Memory B cell (primary cell): ENCODE measurements at regions not wholly inside any gene's neighbourhood (a gene's known extent, or its start where the extent isn't known, plus 50 kb on each side); places are given as distances from the start of the nearest gene placed in this dataset.

Experiments used
- ATAC-seq: fragments of 150-1000 bp; cut with Tn5 transposase; 2 replicates; pipeline ENCODE4 v1.10.0; 2021; ENCODE audit warnings: low read depth, mild to moderate bottlenecking, moderate library complexity
- DNase-seq, 2 donors: peaks; one replicate each; pipeline ENCODE4 v3.0.0; 2022; ENCODE audit warnings: low spot score in 2 of 2
- H3K27ac Mint-ChIP-seq: one replicate; pipeline ENCODE4 v1.8.0; 2022; ENCODE audit warnings: mild to moderate bottlenecking, moderate library complexity, mixed read lengths
- H3K27me3 Mint-ChIP-seq: one replicate; pipeline ENCODE4 v1.8.0; 2022; ENCODE audit warnings: mixed read lengths
- H3K36me3 Mint-ChIP-seq: one replicate; pipeline ENCODE4 v1.8.0; 2022; ENCODE audit warnings: mild to moderate bottlenecking, mixed read lengths
- H3K4me1 Mint-ChIP-seq: one replicate; pipeline ENCODE4 v1.8.0; 2022; ENCODE audit warnings: mixed read lengths
- H3K4me3 Mint-ChIP-seq: one replicate; pipeline ENCODE4 v1.8.0; 2022; ENCODE audit warnings: mild to moderate bottlenecking, moderate library complexity, mixed read lengths
- H3K9me3 Mint-ChIP-seq: one replicate; pipeline ENCODE4 v1.8.0; 2022; ENCODE audit warnings: mixed read lengths

- H3K36me3 Mint-ChIP-seq, result peaks cover 10% of the 10 kb centered on the region
- no peaks in the 10 kb centered on the region for H3K27me3 Mint-ChIP-seq
- peaks cover 13% of the 10 kb centered on the region for H3K9me3 Mint-ChIP-seq
- H3K27ac Mint-ChIP-seq, result no peak overlapping the region
- no peak overlapping the region for H3K4me3 Mint-ChIP-seq
- no peak for ATAC-seq
- no peaks in the 10 kb centered on the region for H3K4me1 Mint-ChIP-seq
- DNase-seq, result no peak
Measured at GRCh38 chr6:106035655-106036054, 50.5 kb upstream of the PRDM1 start.

DNA sequence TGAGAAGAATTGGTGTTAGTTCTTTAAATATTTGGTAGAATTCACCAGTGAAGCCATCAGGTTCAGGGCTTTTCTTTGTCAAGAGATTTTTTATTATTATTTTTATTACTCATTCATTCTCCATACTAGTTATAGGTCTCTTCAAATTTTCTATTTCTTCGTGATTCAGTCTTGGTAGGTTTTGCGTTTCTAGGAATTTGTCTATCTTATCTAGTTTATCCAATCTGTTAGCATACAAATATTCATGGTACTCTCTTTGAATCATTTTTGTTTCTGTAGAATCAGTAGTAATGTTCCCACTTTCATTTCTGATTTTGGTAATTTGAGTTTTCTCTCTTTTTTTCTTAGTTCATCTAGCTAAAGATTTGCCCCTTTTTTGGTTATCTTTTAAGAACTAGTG lies 52.3 kb upstream of the PRDM1 start:
- Mint-ChIP-seq H3K27me3 (no peaks in the 10 kb centered on the region), H3K4me1 (no peaks in the 10 kb centered on the region), H3K27ac (no peak overlapping the region), H3K9me3 (peaks cover 13% of the 10 kb centered on the region), H3K36me3 (peaks cover 10% of the 10 kb centered on the region), H3K4me3 (no peak overlapping the region)
- DNase-seq (no peak), ATAC-seq (no peak)

- no peak for DNase-seq
- no peak overlapping the region for H3K27ac Mint-ChIP-seq
- no peak overlapping the region for H3K4me3 Mint-ChIP-seq
- peaks cover 7% of the 10 kb centered on the region for H3K27me3 Mint-ChIP-seq
- ATAC-seq, result no peak
- no peaks in the 10 kb centered on the region for H3K9me3 Mint-ChIP-seq
- H3K36me3 Mint-ChIP-seq, result peaks cover 2% of the 10 kb centered on the region
- peaks cover 5% of the 10 kb centered on the region for H3K4me1 Mint-ChIP-seq
Measured at GRCh38 chr6:106027758-106028157, 58.4 kb upstream of the PRDM1 start.

DNA sequence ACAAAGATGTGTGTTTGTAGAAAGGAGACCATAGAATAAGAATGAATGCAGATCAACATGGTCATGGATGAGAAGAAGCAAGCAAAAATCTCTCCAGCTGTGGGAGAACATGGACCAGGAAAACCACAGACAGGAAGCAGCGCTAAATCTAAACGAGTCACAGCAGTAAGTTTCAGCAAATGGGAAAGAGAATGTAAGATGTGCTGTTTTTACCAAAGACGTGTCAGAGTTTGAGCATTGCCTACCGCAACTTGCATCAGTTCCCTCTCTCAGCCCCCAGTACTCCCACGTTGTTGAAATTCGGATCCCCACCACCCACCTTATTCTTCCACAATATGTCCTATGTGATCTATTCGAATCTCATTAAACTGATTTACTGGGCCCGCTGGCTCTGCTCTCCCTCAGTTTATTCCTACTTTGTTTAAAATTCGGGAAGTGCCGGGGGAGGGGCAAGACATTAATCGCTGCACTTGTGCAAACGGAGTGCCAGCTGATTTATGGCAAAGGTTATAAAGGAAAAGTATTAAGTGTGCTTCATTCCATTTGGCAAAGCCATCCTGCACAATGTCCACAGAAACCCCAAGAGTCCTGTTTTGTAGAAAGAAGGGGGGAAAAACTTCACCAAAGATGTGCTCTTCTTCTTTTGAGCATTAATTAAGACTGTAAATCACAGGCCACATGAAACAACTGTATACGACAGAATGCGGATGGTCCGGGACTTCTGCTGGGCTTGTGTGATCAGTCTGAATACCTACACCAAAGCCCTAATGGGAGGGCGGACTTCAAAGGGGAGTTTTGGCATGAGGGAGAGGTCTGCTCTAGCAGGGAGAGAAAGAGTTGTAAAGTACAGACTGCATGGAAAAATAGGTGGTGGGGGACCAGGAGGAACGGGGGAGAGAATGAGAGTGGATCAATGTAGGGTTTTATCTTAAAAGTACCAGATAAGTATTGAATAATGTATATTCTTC lies 59.1 kb upstream of the PRDM1 start:
- Mint-ChIP-seq H3K4me1 (peaks cover 5% of the 10 kb centered on the region), H3K27ac (no peak overlapping the region), H3K27me3 (peaks cover 7% of the 10 kb centered on the region), H3K4me3 (no peak overlapping the region), H3K36me3 (peaks cover 2% of the 10 kb centered on the region), H3K9me3 (no peaks in the 10 kb centered on the region)
- ATAC-seq, result no peak
- no peak for DNase-seq

- Mint-ChIP-seq H3K27ac (no peak overlapping the region), H3K9me3 (no peaks in the 10 kb centered on the region), H3K36me3 (peaks cover 2% of the 10 kb centered on the region), H3K4me3 (no peak overlapping the region), H3K27me3 (peaks cover 7% of the 10 kb centered on the region), H3K4me1 (peaks cover 5% of the 10 kb centered on the region)
- no peak for DNase-seq
- ATAC-seq, result no peak
Measured at GRCh38 chr6:106025655-106026054, 60.5 kb upstream of the PRDM1 start.

DNA sequence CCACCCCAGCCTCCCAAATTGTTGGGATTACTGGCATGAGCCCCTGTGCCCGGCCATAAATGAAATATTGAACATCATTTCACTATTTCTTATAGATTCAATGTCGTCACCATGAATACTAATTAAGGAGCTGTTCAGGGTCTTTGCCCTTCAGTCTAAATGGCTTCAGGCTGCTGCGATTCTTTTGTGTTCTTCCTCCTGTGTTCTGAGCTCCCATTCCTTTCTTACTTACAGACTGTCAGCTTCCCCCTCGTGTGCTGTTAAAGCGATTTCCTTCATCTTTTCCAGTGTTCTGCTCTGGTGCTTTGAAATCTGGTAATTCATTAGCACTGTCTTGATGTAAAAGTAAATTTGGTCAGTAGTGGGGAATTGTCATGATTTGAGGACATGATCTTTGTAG lies 63.3 kb upstream of the PRDM1 start:
- H3K4me3 Mint-ChIP-seq, result no peak overlapping the region
- peaks cover 2% of the 10 kb centered on the region for H3K36me3 Mint-ChIP-seq
- no peak for DNase-seq
- peaks cover 7% of the 10 kb centered on the region for H3K27me3 Mint-ChIP-seq
- H3K4me1 Mint-ChIP-seq, result peaks cover 5% of the 10 kb centered on the region
- no peak for ATAC-seq
- no peak overlapping the region for H3K27ac Mint-ChIP-seq
- no peaks in the 10 kb centered on the region for H3K9me3 Mint-ChIP-seq

DNA sequence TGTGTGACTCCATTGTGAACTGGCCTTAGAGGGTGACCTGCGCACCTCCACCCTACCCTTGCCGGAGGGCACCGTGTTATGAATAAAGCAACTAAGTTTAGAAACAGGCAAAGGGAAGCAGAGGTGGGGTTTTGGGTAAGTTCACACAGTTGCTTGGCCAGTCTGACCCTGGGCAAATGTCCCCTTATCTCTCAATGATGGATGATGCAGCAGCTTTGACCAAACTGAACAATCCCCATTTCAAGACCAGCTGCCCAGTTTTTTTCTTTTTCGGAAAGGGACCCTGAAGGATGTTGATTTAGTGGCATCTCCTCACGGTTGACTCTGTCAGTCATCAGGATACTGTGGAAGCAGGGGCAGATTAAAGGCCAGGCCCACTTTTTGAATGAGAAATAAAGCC lies 68.7 kb upstream of the PRDM1 start:
- Mint-ChIP-seq H3K4me3 (no peak overlapping the region), H3K9me3 (no peaks in the 10 kb centered on the region), H3K27me3 (no peaks in the 10 kb centered on the region), H3K27ac (no peak overlapping the region), H3K4me1 (no peaks in the 10 kb centered on the region), H3K36me3 (no peaks in the 10 kb centered on the region)
- DNase-seq (no peak), ATAC-seq (no peak)

DNA sequence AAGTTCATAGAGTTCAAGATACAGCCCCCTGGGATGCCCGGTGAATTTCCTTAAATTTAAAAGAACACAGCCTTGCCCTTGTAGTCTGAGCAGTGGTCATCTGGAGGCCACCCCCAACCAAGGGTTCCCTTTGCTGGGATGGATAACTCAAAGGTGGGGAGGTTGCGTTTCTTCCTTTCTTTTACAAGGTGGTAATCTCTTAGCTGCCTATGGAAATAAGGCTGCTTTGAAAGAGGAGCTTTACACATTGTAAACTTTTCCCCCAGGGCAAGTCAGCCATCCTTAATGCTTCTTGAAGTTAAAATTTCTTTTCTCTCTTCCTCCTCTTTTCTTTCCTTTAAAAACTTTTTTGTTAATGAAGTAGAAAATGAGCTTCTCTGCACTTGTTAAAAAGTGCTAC lies 71.2 kb upstream of the PRDM1 start:
- H3K4me3 Mint-ChIP-seq, result no peak overlapping the region
- no peak for ATAC-seq
- H3K9me3 Mint-ChIP-seq, result no peaks in the 10 kb centered on the region

DNA sequence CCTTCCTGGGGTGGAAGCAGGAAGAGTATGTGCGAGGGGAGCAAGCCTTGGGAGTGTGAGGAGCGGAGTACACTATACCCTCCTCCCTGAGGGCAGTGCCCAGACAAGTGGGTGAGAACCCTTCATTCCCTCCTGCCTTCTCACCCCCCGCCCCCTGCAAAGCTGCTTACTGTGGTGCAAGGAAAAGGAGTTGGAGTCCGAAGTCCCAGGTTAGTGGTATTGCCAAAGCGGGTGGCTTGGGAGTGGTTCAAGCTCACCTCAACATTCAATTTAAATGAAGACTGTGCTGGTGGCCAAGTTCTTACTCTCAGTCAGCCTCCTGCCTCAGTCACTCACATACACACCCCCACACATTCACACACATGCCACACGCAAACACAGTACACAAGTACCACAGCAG lies 74.7 kb upstream of the PRDM1 start:
- Mint-ChIP-seq H3K4me1 (peaks cover 7% of the 10 kb centered on the region), H3K36me3 (no peaks in the 10 kb centered on the region), H3K27ac (no peak overlapping the region), H3K9me3 (no peaks in the 10 kb centered on the region), H3K27me3 (peaks cover 10% of the 10 kb centered on the region), H3K4me3 (no peak overlapping the region)
- ATAC-seq (no peak), DNase-seq (no peak)

More for the DNA sequence above, 71.2 kb upstream of the PRDM1 start:
- peaks cover 7% of the 10 kb centered on the region for H3K27me3 Mint-ChIP-seq
- no peak for DNase-seq
- no peak overlapping the region for H3K27ac Mint-ChIP-seq
- no peaks in the 10 kb centered on the region for H3K36me3 Mint-ChIP-seq
- H3K4me1 Mint-ChIP-seq, result peaks cover 7% of the 10 kb centered on the region

DNA sequence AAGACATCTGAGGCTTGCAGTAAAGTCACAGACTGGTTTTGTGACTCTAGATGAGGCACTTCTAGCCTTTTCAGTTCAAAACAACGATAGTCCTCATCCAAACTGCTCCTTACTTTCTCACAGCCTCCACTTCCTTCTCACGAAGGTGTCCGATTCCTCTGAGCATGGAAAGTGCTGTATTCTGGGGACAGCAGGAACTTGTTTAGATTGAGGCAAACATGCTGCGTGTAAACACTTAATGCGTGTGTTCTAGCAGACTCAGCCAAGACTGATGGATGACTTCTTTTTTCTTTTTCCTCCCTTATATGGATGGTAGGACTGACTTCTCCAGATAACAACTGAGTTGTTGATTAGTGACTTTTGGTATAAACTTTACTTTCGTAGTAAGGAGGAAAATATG lies 80.2 kb upstream of the PRDM1 start:
- H3K4me3 Mint-ChIP-seq, result no peak overlapping the region
- peaks cover 8% of the 10 kb centered on the region for H3K27me3 Mint-ChIP-seq
- DNase-seq (no peak), ATAC-seq (no peak)
- no peaks in the 10 kb centered on the region for H3K9me3 Mint-ChIP-seq
- H3K4me1 Mint-ChIP-seq, result no peaks in the 10 kb centered on the region
- H3K36me3 Mint-ChIP-seq, result no peaks in the 10 kb centered on the region
- no peak overlapping the region for H3K27ac Mint-ChIP-seq

DNA sequence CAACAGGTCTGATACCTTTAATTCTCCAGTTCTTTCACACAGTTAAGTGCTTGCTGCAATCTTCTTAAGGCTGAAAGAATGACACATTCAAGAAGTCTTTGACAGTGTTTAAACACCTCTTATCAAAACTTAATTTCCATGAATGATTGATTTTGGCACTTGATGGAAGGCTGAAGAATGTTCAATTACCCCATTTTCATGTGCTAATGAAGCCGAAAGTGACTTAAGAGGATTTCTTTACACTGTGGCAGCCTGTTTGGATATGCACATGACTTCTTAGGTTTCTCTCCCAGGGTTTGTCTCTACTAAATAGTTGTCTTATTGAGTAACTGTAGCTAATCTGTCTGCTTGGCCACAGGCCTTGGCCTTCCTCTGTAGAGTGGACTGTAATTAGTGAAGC lies 81.1 kb upstream of the PRDM1 start:
- no peak overlapping the region for H3K4me3 Mint-ChIP-seq
- ATAC-seq (no peak), DNase-seq (no peak)
- no peaks in the 10 kb centered on the region for H3K36me3 Mint-ChIP-seq
- peaks cover 8% of the 10 kb centered on the region for H3K27me3 Mint-ChIP-seq
- no peak overlapping the region for H3K27ac Mint-ChIP-seq
- H3K9me3 Mint-ChIP-seq, result no peaks in the 10 kb centered on the region
- no peaks in the 10 kb centered on the region for H3K4me1 Mint-ChIP-seq

DNA sequence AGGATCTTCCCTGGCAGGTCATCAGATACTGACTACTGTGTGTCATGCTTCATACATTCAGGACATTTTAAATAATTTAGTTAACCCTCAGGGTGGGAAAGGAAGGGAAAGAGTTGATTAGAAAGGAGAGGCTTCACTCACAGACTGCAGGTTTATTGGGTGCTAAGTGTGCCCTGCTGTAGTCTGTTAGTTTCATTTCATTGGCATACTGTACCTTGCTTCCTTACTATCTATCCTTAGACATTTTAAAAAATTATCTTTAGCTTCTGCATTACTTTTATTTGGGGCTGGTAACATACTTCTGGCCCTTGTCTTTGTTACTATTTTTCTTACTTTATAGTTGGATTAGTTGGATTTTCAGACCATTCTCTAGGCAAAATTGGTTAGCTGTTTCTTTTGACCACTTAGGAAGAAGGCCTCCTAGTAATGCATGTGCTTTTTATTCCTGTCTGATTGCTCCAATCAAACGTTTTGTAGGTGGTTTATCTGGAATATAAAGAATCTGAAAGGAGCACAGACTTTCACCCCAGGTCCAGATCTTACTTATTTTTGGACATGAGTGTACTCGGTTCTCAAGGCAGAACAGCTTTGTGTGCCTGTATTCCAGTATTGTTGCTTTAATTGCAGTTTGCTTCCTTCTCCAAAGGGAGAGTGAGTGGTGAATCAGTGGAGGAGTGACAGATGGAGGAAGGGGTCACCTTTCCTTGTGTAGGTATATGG lies 82.7 kb upstream of the PRDM1 start:
- no peaks in the 10 kb centered on the region for H3K36me3 Mint-ChIP-seq
- H3K9me3 Mint-ChIP-seq, result no peaks in the 10 kb centered on the region
- H3K4me1 Mint-ChIP-seq, result no peaks in the 10 kb centered on the region
- DNase-seq, result no peak
- H3K27me3 Mint-ChIP-seq, result peaks cover 8% of the 10 kb centered on the region
- H3K27ac Mint-ChIP-seq, result no peak overlapping the region
- H3K4me3 Mint-ChIP-seq, result no peak overlapping the region
- ATAC-seq, result no peak

GRCh38 chr6:106002005-106002404 lies 84.1 kb upstream of the PRDM1 start:
- DNase-seq (no peak), ATAC-seq (no peak)
- Mint-ChIP-seq H3K4me3 (no peak overlapping the region), H3K4me1 (no peaks in the 10 kb centered on the region), H3K36me3 (no peaks in the 10 kb centered on the region), H3K27me3 (peaks cover 5% of the 10 kb centered on the region), H3K27ac (no peak overlapping the region), H3K9me3 (no peaks in the 10 kb centered on the region)

- H3K27me3 Mint-ChIP-seq, result peaks cover 5% of the 10 kb centered on the region
- H3K4me3 Mint-ChIP-seq, result no peak overlapping the region
Measured at GRCh38 chr6:106000935-106001334, 85.2 kb upstream of the PRDM1 start.

More at GRCh38 chr6:106000935-106001334, 85.2 kb upstream of the PRDM1 start:
- DNase-seq (no peak), ATAC-seq (no peak)
- no peaks in the 10 kb centered on the region for H3K36me3 Mint-ChIP-seq
- H3K27ac Mint-ChIP-seq, result no peak overlapping the region
- H3K4me1 Mint-ChIP-seq, result no peaks in the 10 kb centered on the region
- H3K9me3 Mint-ChIP-seq, result no peaks in the 10 kb centered on the region
